Left renal pelvis (tissue), 4 donors: ENCODE measurements at regions not wholly inside any gene's neighbourhood (a gene's known extent, or its start where the extent isn't known, plus 50 kb on each side); places are given as distances from the start of the nearest gene placed in this dataset.
"Not testable (repeated sequence)": the region's sequence is repeated elsewhere in the genome, so short reads cannot be mapped to it uniquely, and the experiment has no call there.

Source experiments
- DNase-seq, 4 donors: peaks; one replicate each; pipeline ENCODE4 v3.0.0-alpha.2; 2013; ENCODE audit warnings: low read depth in 4 of 4, low spot score in 3 of 4

DNA sequence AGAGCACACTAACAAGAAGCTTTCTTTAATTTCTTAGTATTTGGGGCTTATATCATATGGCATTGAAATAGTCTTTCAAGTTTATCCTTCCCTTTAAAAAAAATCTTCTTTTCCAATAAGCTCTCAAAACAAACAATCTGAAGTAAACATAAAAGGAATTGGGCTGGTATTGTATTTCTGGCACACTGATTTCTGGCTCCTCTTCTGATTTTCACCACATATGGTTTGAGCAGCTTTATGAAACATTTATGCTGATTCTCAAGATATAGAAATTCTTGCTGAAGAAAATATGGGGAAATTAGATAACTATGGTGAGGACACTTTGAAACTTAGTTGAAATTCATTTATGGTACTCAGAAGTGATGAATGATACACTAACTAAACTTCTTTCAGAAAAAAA is 467.2 kb downstream of the TFAP2B start:
- no peak for DNase-seq

DNA sequence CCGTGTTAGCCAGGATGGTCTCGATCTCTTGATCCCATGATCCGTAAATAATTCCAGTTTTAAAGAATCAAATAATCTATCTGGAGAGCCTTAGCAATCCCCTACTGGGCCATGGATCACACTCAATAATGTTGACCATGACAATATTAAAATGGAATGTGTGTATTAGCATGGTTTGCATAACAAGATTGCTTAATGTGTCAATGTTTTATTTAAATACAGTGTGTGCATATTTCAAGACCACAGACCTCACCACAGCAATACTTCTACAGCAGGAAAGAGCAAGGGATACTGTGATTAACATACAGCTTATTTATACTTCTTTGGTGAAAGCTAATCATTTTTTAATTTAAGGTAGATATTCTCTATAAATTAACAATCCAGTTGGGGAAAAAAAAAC is 470.4 kb downstream of the TFAP2B start:
- DNase-seq: no peak

DNA sequence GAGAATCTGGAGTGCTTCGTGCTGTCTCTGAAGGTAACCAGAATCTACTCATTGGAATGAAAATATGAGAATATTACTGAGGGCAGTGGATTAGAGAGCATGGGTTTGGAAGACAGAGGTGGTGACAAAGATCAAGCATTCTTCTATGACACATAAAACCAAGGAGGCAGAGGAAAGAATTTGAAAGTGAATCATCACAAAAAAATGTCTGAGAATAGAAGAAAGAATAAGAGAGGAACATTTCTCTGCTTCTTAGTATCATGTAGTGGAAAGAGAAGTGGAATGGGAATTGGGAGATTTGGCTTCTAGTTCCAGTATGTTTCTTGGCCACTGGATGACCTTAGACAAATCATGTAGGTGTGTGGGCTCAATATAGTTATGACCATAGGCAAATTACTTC is 474.0 kb downstream of the TFAP2B start:
- no peak for DNase-seq

DNA sequence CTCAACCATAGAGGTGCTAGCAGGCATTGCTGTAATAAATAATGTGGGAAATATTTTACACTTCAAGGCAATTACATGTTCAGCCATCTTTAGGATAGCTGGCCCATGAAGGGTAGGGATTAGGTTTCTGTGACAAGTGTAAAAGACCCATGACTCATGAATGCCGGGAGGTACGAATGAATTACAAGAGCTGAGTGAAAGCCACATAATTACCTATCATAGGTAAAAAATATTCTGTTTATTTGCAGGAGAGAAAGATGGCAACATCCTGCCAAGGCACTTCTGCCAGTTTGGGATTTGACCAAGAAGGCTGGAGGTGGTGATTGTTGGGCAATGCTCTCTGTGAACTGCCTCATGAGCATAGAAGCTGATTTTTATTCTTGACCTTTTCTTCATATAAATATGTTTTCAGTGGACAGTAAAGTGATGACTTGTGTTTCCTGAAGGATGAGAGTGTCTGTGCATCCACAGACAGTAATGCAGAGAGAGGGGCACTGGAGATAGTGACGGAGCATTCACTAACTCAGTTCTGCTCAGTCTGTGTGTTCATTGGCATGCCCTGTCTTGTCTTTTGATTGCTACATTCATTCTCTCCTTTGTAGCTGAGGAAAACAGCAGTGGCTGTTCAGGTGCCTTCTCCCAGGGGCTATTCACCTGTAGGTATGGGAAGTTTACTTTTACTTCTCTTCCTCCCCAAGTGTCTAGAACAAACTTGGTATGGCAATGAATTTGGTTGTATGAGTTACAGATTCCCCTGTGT is 481.1 kb downstream of the TFAP2B start:
- no peak for DNase-seq

DNA sequence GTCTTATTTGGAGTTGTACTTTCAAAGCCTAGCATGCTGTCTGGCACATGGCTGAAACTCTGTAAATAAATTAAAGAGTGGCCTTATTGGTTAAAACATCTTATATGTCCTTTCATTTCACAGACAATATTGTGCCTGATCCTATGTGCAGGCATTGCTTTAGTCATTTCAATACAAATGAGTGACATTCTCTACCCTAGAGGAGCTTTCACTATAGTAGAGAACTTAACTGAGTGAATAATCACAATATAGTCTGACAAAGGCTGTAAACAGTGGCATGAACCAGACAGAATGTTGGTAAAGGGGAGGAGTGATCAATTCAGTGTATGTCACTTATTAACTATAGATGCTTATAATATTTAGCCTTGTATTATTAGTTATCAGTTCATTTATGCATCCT is 481.8 kb downstream of the TFAP2B start:
- no peak for DNase-seq

DNA sequence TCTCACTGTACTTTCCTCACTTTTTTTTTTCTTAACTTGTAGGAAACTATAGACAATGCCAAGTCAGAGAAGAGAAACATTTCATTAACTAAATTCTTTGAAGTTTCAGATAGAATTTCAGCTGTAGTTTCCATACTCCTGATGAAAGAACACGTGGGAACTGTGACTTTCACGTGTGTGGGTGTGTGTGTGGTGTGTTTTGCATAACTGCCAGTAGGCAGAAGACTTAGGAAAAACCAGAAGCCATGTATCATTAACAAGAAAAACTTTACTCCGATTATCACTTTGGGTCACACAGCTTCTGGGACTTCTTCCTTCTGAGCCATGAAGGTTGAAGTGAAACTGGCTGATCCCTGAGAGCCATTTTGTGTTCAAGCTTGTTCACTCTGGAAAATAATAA is 483.3 kb downstream of the TFAP2B start:
- DNase-seq: no peak

DNA sequence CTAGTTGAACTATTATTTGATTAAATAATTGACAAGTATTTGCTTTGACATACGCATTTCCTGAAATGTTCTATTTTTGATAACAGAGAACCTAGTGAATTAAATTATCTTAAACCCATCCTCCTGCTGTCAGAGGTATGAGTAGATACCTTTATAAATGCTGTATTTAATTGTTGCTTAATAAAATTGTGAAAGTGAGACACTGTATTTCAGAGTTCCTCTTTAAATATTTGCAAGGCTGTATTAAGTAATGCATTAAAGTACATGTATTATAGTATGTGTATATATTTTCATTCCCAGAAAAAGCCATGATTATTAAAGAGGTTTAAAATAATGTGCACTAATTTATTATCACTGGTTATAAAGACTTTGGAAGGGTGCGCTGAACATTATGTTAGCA is 483.8 kb downstream of the TFAP2B start:
- no peak for DNase-seq

DNA sequence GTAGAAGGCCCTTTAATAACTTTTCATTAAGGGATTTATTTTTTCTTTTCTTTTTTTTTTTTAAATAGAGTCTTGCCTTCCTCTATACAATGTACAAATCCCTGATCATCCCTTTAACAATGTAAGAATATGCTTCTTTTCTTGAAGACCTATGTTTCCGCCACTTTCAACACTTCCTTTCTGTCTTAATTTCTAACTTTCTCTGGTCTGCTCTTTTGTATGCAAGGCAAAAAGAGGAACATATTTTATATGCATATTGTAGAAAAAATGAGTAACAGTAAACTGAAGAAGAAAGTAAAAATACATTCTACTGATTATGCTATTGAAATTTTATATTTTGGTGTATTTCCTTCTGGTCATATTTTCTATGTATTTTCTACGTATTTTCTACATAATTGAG is 484.7 kb downstream of the TFAP2B start:
- no peak for DNase-seq

DNA sequence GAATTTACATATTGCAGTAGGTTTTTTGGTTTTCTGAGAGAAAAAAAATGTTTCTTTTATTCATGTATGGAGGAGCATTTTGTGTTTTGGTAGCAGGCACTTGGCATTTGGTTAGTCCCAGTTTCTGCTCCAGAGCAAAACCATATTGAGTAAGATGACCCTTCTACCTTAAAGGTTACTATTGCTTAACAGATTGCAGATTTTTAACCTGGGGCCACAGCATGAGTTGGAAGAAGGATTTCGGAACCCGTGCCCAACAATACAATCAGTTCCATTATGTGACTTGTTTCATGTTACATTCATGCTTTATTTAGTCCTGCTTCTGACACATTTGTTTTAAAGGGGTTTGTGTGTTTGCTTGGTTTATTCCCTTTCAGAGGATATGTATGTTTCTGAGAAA is 496.3 kb downstream of the TFAP2B start:
- DNase-seq: no peak

DNA sequence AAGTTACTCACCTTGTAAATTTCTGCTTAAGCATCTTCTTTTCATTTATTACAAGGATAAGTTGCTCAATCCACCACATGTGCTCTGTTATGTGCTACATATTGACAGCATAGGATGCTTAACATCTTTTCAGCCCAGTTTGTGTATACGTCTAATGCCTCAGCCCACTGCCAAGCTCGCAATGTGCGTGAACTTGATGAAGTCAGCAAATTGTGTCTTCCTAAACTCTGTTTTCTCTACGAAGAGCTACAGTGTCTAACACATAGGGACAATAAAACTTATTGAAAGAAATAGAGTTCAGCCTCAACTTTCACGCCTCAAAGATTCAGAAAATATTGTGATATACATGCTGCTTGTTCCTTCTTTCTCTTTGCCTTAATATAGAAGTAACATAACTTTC is 500.0 kb downstream of the TFAP2B start:
- DNase-seq: no peak

DNA sequence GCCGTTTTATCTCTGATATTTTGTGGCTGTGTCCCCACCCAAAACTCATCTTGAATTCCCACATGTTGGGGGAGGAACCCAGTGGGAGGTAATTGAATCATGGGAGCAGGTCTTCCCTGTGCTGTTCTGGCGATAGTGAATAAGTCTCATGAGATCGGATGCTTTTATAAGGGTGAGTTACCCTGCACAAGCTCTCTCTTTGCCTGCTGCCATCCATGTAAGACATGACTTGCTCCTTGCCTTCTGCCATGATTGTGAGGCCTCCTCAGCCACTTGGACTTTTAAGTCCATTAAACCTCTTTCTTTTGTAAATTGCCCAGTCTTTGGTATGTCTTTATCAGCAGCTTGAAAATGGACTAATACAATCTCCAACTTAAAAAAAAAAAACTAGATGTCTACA is 502.8 kb downstream of the TFAP2B start:
- not testable (repeated sequence) for DNase-seq

DNA sequence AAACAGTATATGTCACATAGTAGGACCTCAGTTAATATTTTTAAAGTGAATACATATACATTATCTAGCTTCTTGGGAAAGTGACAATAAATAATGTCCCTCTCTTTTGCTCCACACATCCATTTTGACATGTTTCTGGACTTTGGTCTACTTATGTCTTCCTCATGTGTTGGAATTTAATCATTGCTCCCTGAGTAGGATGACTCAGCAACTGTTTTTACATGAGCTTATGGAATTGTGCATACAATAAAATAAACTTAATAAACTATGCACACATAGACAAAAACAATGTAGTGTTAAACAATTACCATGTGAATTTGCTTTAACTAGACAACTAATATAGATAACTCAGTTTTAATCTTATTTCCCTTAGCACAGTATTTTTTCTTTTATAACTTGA is 503.8 kb downstream of the TFAP2B start:
- no peak for DNase-seq

DNA sequence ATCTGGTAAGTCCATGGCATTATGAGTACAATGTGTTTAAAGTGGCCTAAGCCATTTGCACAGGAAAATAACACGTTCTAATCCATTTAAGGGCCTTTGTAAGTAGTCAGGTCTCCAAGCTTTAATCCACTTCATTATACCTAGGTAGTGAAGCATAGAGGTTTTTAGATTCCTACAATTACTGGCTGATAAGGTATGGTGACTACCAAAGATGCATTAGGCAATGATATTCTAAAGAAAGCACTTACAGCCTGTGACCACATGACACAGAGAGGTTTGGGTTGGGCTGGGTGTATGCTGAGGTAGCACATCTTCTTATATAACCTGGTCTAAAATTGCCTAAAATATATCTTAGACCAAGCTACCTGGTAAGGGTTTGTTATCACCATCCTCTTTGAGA is 504.4 kb downstream of the TFAP2B start:
- DNase-seq: no peak

DNA sequence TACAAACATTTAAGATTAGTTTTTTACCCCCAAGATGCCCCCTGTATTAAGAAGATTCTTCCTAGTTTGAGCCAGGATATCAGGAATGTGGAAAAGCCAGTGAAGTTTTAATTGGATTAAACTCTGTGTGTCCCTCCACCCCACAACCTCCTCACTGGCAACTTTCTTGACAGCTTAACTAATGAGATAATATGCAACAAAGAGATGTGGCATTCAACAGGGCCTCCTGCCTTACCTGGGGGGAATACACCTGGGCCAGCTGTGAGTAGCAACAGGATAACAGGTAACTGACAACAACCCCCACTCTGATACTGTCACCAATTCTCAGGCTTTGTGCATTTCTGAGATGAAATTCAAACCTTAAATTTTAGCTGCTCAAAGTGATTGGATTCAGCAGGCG is 512.3 kb downstream of the TFAP2B start:
- DNase-seq: no peak

DNA sequence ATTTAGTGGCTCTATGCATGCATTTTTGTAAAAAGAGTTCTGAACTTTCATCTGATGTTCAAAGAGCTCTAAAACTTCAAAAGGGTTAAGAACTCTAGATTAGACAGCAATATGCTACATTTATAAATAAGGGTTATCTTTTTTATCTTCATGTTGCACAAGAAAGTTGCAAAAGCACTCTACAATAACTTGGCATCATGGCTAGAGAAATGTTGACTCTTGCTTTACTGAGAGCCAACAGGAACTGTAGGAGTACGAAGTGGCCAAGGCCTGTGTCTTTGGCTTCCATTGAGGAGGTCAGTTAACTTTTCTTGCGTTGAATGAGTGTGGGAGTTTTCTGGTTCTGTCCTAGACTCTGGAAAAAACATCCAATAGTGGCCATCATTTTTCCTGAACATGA is 516.9 kb downstream of the TFAP2B start:
- no peak for DNase-seq

DNA sequence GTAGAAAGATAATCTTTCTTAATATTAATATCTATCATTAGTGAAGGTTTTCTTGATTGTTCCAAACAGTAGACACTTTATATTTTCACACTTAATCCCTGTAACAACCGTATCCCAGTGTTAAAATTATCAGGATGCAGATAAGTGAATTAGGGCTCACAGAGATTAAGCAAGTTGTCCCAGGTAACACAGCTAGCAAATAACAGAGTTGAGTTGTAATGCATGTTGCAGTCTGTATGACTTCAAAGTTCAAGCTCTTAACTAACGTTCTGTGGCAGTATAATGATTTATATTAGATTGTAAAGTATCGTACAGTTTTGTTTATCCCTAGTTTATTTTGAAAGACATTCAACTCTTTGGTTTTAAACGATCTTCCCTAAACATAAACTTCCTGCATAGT is 517.5 kb downstream of the TFAP2B start:
- DNase-seq: no peak

DNA sequence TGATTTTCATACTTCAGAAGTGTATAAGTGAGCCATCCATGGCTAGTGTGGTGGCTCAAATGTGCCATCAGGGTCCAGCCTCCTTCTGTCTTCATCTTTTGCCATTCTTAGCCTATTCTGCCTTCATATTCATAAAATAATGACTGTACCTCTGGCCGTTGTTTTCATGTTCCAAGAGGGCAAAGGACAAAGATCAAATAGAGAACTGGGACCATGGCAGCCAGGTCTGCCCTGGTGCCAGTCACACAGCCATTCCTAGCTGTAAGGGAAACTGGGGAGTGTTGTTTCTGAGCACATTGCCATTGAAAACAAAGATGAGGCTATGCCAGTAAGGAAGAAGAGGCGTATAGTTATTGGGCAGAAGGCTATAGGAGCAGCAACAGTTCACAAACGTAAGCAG is 518.6 kb downstream of the TFAP2B start:
- DNase-seq: no peak

DNA sequence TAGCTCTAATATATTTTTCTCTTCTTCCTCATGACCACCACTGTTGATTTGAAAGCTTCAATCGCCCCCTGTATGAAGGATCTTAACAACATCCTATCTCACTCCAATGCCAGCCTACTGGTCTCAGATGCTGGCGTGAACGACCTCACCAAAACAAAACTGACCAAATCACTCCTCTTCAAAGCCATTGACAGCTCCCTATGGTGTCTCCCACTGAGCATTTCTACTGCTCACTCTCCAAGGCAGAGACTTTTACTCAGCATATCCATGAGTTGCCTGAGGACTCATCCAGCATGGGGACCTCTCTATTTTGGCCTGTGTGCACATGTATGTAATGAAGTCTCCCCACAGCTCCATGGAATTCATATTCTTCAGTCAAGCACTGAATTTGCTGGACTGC is 520.4 kb downstream of the TFAP2B start:
- DNase-seq: no peak

DNA sequence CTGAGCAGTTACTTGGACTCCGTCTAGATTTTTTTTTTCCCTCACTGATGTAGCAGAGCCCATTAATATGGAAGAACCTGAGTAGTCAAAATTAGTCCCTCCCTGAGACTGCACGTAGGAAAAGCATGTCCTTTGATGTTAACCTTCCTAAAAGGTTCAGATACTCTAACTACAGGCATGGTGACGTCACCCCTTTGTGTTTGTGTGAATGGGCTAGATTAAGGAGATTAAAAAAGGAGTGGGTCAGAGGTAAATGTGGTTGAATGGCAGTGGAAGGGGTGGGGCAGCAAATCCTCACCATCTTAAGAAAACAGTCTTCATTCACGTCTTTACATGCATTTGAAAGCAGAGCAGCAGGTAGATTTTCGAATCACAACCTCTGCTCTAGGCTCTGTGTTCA is 521.1 kb downstream of the TFAP2B start:
- no peak for DNase-seq

DNA sequence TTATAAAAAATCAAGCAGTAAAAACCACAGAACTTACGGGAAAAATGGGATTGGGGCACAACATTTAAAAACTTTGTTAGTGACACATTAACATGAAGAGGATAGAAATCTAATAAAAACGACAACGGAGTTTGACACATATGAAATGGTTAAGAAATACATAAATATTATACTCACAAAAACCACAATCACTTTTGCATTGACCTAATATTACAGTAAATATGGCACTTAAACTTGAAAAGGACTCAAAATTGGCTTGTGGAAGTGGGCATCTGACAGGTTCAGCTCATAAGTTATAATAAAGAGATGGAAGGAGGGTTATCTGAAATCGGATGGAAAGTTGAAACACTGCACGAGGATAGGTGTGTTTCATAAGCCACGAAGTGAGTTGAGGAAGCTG is 523.7 kb downstream of the TFAP2B start:
- no peak for DNase-seq

DNA sequence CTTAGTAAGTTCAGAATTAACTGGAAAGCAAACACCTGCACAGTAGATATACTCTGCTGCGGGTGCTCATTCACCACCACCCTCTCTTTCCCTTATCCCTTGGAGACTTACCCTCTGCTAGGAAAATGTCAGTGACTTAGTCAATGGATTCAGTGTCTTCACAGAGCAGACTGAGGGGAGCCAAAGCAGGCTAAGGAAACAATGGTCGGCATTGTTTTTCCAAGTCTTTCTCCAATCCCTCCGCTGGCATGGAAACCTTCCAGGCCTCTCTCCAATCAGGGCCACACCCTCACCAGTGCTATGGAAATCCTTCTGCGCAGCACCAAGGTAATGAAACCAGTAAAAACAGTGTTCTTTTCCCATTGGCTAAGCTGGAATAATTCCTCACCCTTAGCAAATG is 531.2 kb downstream of the TFAP2B start:
- no peak for DNase-seq

DNA sequence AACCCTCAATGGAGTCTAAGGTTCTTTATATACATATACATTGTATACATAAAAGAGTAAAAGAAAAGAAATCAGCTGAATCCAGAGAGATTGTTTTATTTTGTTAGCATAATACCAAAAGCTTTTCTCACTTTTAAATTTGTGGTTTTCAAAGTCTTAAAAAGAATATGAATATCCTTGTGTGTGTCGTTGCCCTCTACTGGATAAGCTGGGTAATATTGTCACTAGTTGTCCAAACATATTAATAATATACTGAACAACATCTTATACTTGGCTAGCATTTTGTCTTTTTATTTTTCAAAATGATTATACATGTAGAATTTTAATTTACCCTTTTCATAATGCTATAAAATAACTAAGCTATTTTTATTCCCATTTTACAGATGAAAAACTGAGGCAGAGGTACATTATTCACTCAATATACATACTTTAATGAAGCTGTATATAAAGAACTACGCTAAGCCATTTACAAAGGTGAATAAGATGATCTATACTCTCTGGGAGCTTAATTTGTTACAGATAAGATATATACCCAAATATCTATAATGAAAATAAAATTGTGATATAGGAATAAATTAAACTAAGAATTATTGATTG is 531.7 kb downstream of the TFAP2B start:
- DNase-seq: no peak

DNA sequence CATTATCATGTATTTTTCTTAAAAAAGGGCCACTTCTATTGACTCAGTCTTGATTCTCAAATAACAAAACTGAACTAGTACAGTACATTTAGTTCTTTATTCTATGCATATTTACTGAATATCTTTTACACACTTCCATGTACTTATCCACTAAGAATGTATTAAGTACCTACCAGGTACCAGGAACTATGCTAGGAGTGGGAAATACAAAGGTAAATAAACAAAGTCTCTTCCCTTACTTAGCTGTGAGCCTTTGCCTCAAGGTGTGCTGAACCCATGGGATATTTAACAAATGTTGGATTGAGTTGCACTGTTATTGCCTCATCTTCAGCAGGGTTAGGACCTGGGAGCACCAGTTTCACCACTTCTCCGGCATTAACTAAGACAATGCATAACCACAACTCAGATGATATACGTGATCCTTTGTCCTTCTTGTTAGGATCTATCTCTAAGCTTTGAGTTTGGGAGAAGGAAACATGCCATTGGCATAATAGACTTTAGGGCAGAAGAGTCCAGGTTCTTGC is 533.9 kb downstream of the TFAP2B start:
- no peak for DNase-seq
